Sigmoid colon (tissue), 6 donors: ENCODE measurements at regions not wholly inside any gene's neighbourhood (a gene's known extent, or its start where the extent isn't known, plus 50 kb on each side); places are given as distances from the start of the nearest gene placed in this dataset.

Source experiments
- DNase-seq: peaks from one replicate; pipeline ENCODE4 v3.0.0-alpha.2; 2019
- H3K27ac ChIP-seq, 4 donors: fragments of 200-600 bp; sonication (generic); one replicate each; pipeline ENCODE4 v1.5.1; 2016 to 2019; ENCODE audit warnings: mild to moderate bottlenecking in 1 of 4
- H3K27me3 ChIP-seq, 3 donors: fragments of 200-600 bp; sonication (generic); one replicate each; pipeline ENCODE4 v1.5.1; 2019; ENCODE audit warnings: mild to moderate bottlenecking in 1 of 3
- H3K36me3 ChIP-seq, 4 donors: fragments of 200-600 bp; sonication (generic); one replicate each; pipeline ENCODE4 v1.5.1; 2016 to 2019
- H3K4me1 ChIP-seq, 4 donors: fragments of 200-600 bp; sonication (generic); one replicate each; pipeline ENCODE4 v1.5.1; 2017 to 2019
- H3K4me3 ChIP-seq, 4 donors: fragments of 200-600 bp; sonication (generic); one replicate each; pipeline ENCODE4 v1.5.1; 2017 to 2019; ENCODE audit warnings: mild to moderate bottlenecking in 2 of 4, moderate library complexity in 1 of 4
- H3K9me3 ChIP-seq, 4 donors: fragments of 200-600 bp in 3 of 4; sonication (generic) in 3 of 4; one replicate each; pipeline versions ENCODE4 v1.5.1 to v1.6.1; 2013 to 2019
- CTCF ChIP-seq, 4 experiments: fragments of 450-650 bp in 3 of 4; fragments of 200-600 bp in 1 of 4; IDR thresholded peaks; one replicate each; pipeline ENCODE4 v1.5.1; 2016 to 2019; ENCODE audit warnings: antibody characterized with exemption in 4 of 4, mild to moderate bottlenecking in 3 of 4, moderate library complexity in 2 of 4
- EP300 ChIP-seq, 4 donors: sonication (generic); formaldehyde crosslinking; IDR thresholded peaks; one replicate each; pipeline ENCODE4 v1.6.1; 2017; ENCODE audit warnings: antibody characterized with exemption in 4 of 4
- POLR2A ChIP-seq, 2 donors: fragments of 450-650 bp; IDR thresholded peaks; one replicate each; pipeline ENCODE4 v1.6.1; 2016; ENCODE audit warnings: antibody characterized with exemption in 2 of 2, mild to moderate bottlenecking in 2 of 2, moderate library complexity in 2 of 2
- POLR2AphosphoS5 ChIP-seq, 4 donors: sonication (generic); formaldehyde crosslinking; IDR thresholded peaks; one replicate each; pipeline ENCODE4 v1.6.1; 2017; ENCODE audit warnings: antibody characterized with exemption in 4 of 4
- WGBS, 2 donors: extraction: QIAGEN DNeasy Blood & Tissue Kit; methylation state at CpG; one replicate each; pipeline ENCODE4 v1.1.7; 2013; 5-methylcytosine and 5-hydroxymethylcytosine counted together
- intact Hi-C: fragments of 100-400 bp; cut with DNase I; formaldehyde crosslinking; loops from one replicate; pipeline ENCODE4 v1.15.1; 2023
- donor health status: healthy with polysubstance abuse.
- donor health status: healthy.

DNA sequence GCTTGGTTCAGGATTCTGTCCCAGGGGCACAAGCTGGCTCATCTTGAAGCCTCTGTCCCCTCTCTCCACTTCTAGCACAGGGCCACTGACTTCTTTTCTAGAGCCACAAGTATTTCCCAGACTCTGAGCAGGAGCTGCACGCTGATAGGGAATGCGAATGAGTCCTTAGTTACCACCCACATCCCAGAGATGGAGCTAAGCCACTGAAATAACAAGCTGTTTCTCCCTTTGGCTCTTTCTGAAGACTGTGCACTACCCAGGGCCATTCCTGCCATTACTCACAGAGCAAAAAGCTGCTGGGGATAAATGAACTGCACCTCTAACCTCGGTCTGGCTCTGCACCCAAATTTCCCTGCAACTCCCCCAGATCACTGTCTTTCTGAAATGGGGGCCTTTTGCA lies 70.6 kb downstream of the TSN start:
- Histone ChIP-seq H3K36me3 (no peaks in the 10 kb centered on the region), H3K4me1 (no peaks in the 10 kb centered on the region), H3K27ac (no peak overlapping the region), H3K27me3 (no peaks in the 10 kb centered on the region), H3K4me3 (no peak overlapping the region), H3K9me3 (no peaks in the 10 kb centered on the region)
- TF ChIP-seq POLR2AphosphoS5 (IDR thresholded peaks at IDR 0.05) (no peak), CTCF (IDR thresholded peaks at IDR 0.05) (no peak), EP300 (IDR thresholded peaks at IDR 0.05) (no peak), POLR2A (IDR thresholded peaks at IDR 0.05) (no peak)
- intact Hi-C loops: no loop called here
- no peak for DNase-seq
- WGBS, 2 donors: 82 to 89% methylated on average over 3 of the region's 3 CpGs

- no peak for DNase-seq
- Histone ChIP-seq H3K27ac (no peak overlapping the region), H3K4me3 (no peak overlapping the region), H3K9me3 (no peaks in the 10 kb centered on the region), H3K36me3 (no peaks in the 10 kb centered on the region), H3K4me1 (no peaks in the 10 kb centered on the region), H3K27me3 (no peaks in the 10 kb centered on the region)
- intact Hi-C loops: no loop called here
- whole genome bisulfite sequencing, 2 donors: 63 to 66% methylated on average over 13 of the region's 13 CpGs
- no peak for TF ChIP-seq EP300 (IDR thresholded peaks at IDR 0.05)
- no peak for TF ChIP-seq POLR2AphosphoS5 (IDR thresholded peaks at IDR 0.05)
- TF ChIP-seq CTCF (IDR thresholded peaks at IDR 0.05): no peak
- no peak for TF ChIP-seq POLR2A (IDR thresholded peaks at IDR 0.05)
Measured at GRCh38 chr2:121828281-121828731, 72.9 kb downstream of the TSN start.

GRCh38 chr2:121830809-121831208 lies 75.4 kb downstream of the TSN start:
- no peak for DNase-seq
- intact Hi-C loops: no loop called here

GRCh38 chr2:121831841-121832240 lies 76.4 kb downstream of the TSN start:
- DNase-seq: peak; percentile 70
- Histone ChIP-seq H3K4me1 (no peaks in the 10 kb centered on the region), H3K27ac (no peak overlapping the region), H3K4me3 (no peak overlapping the region), H3K36me3 (no peaks in the 10 kb centered on the region), H3K27me3 (peaks cover 0 to 3% (median 0%) of the 10 kb centered on the region in 3 donors), H3K9me3 (no peaks in the 10 kb centered on the region)
- TF ChIP-seq POLR2A (IDR thresholded peaks at IDR 0.05) (no peak), POLR2AphosphoS5 (IDR thresholded peaks at IDR 0.05) (no peak), CTCF (IDR thresholded peaks at IDR 0.05) (no peak), EP300 (IDR thresholded peaks at IDR 0.05) (no peak)
- WGBS, 2 donors: 85 to 89% methylated on average over 9 of the region's 9 CpGs
- intact Hi-C loops: no loop called here

More at GRCh38 chr2:121830809-121831208, 75.4 kb downstream of the TSN start:
- no peak for TF ChIP-seq CTCF (IDR thresholded peaks at IDR 0.05)
- no peak for TF ChIP-seq POLR2A (IDR thresholded peaks at IDR 0.05)
- TF ChIP-seq POLR2AphosphoS5 (IDR thresholded peaks at IDR 0.05): no peak
- TF ChIP-seq EP300 (IDR thresholded peaks at IDR 0.05): no peak
- no peak overlapping the region for H3K4me3 ChIP-seq
- H3K27ac ChIP-seq: no peak overlapping the region
- H3K4me1 ChIP-seq: no peaks in the 10 kb centered on the region
- WGBS, 2 donors: 81 to 86% methylated on average over 1 of the region's 1 CpG
- no peaks in the 10 kb centered on the region for H3K36me3 ChIP-seq
- peaks cover 0 to 3% (median 0%) of the 10 kb centered on the region in 3 donors for H3K27me3 ChIP-seq
- no peaks in the 10 kb centered on the region for H3K9me3 ChIP-seq
